Ovary (tissue), 1 donor: ENCODE measurements at regions not wholly inside any gene's neighbourhood (a gene's known extent, or its start where the extent isn't known, plus 50 kb on each side); places are given as distances from the start of the nearest gene placed in this dataset.

Experiments
- EP300 ChIP-seq: sonication (generic); formaldehyde crosslinking; IDR thresholded peaks from one replicate; pipeline ENCODE4 v1.6.1; 2017; ENCODE audit warnings: antibody characterized with exemption
- POLR2A ChIP-seq: fragments of 450-650 bp; IDR thresholded peaks from one replicate; pipeline ENCODE4 v1.6.1; 2017; ENCODE audit warnings: antibody characterized with exemption, mild to moderate bottlenecking, moderate library complexity

DNA sequence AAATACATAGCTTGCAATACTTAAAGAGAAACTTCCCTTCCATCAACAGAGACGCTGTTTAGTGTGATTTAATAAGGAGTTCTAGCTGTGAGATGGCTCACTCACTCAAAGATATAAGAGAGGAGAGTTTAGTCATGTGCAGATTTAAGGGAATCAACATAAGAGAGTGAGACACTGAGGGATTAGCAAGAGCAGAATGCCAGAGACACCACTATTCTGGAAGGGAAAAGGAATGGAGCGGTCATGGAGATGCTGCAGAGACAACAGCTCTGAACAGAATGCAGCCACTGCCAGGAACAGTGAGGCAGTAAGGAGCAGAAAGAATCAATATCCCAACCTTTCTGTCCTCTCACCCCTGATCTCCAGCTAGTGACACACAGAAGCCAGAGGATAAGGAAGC lies 248.8 kb downstream of the MBNL1 start:
- no peak for TF ChIP-seq POLR2A
- no peak for TF ChIP-seq EP300
